Pancreas (tissue), 10 donors: ENCODE measurements at regions not wholly inside any gene's neighbourhood (a gene's known extent, or its start where the extent isn't known, plus 50 kb on each side); places are given as distances from the start of the nearest gene placed in this dataset.

Experiments used
- ATAC-seq, 4 donors: fragments of 200-7000 bp; cut with Tn5 transposase; one replicate each; pipeline versions ENCODE4 v1.8.0 to v1.9.1; 2020; ENCODE audit warnings: mild to moderate bottlenecking in 4 of 4, moderate library complexity in 4 of 4
- DNase-seq, 6 donors: peaks; one replicate each; pipeline ENCODE4 v3.0.0-alpha.2; 2020
- FAIRE-seq: peaks from 2 replicates; lab custom pipeline; 2012; peaks lifted over from hg19 to GRCh38; lab: Jason Lieb, UNC
- H3K27ac ChIP-seq, 4 donors: fragments of 200-600 bp; sonication (generic); 1 replicate in 3 of 4; 2 replicates in 1 of 4; pipeline versions ENCODE4 v1.5.0 to v1.8.0; 2020
- H3K27me3 ChIP-seq, 4 donors: fragments of 200-600 bp; one replicate each; pipeline ENCODE4 v1.8.0; 2021
- H3K36me3 ChIP-seq, 3 donors: fragments of 200-600 bp; sonication (generic) in 1 of 3; one replicate each; pipeline versions ENCODE4 v1.5.0 to v1.8.0; 2020 to 2021
- H3K4me1 ChIP-seq, 3 donors: fragments of 200-600 bp; one replicate each; pipeline ENCODE4 v1.8.0; 2021
- H3K4me3 ChIP-seq, 4 donors: fragments of 200-600 bp; sonication (generic) in 2 of 4; one replicate each; pipeline versions ENCODE4 v1.5.0 to v1.8.0; 2020 to 2021
- H3K9me3 ChIP-seq, 4 donors: fragments of 200-600 bp; one replicate each; pipeline ENCODE4 v1.8.0; 2021
- WGBS, 2 donors: extraction: QIAGEN DNeasy Blood & Tissue Kit; methylation state at CpG; one replicate each; pipeline ENCODE4 v1.1.7; 2013; 5-methylcytosine and 5-hydroxymethylcytosine counted together
- intact Hi-C, 3 donors: fragments of 100-400 bp; cut with DNase I; formaldehyde crosslinking; loops; one replicate each; pipeline versions ENCODE4 v1.11.1 to v1.14.2; 2022
- TF ChIP-seq, protein P1 (sequence below), 4 donors: fragments of 200-600 bp; sonication (generic) in 3 of 4; IDR thresholded peaks; one replicate each; pipeline versions ENCODE4 v1.5.0 to v1.8.0; 2021; ENCODE audit warnings: antibody characterized with exemption in 4 of 4
- donor health status: healthy with polysubstance abuse.
- donor health status: DM: no; HTN: no; CAD: no; lungs with moderate emphysema.
- donor health status: DM: no; HTN: no; CAD: no.
- donor health status: control.
- donor health status: control.
- donor health status: Bipolar disorder and iron deficiency.
- donor health status: DM: yes; HTN: yes; CAD: no.
- donor health status: DM: no; HTN: no; CAD: no.
- donor health status: DM: no; HTN: no; CAD: no.
- donor health status: DM: yes; HTN: yes; CAD: no.

DNA sequence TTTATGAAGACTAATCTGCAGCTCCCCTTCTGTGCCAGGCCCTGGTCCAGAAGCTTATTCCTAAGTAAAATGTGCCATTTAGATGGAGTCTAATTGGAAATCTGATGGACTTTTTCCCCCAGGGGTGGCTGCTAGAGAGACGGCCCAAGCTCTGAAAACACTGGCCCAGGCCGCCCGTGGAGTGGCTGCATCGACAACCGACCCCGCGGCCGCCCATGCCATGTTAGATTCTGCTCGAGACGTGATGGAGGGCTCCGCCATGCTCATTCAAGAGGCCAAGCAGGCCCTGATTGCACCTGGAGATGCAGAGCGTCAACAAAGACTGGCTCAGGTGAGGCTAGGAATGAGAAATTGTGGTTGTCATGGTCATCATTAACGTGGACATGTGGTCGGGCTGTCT is 305.8 kb upstream of the TPM1 start:
- TF ChIP-seq, protein P1, sequence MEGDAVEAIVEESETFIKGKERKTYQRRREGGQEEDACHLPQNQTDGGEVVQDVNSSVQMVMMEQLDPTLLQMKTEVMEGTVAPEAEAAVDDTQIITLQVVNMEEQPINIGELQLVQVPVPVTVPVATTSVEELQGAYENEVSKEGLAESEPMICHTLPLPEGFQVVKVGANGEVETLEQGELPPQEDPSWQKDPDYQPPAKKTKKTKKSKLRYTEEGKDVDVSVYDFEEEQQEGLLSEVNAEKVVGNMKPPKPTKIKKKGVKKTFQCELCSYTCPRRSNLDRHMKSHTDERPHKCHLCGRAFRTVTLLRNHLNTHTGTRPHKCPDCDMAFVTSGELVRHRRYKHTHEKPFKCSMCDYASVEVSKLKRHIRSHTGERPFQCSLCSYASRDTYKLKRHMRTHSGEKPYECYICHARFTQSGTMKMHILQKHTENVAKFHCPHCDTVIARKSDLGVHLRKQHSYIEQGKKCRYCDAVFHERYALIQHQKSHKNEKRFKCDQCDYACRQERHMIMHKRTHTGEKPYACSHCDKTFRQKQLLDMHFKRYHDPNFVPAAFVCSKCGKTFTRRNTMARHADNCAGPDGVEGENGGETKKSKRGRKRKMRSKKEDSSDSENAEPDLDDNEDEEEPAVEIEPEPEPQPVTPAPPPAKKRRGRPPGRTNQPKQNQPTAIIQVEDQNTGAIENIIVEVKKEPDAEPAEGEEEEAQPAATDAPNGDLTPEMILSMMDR (IDR thresholded peaks at IDR 0.05) = no peak
- DNase-seq (no peak), FAIRE-seq (no peak), ATAC-seq (no peak)
- H3K27me3 ChIP-seq = no peaks in the 10 kb centered on the region
- intact Hi-C loops = no loop called here
- WGBS, 2 donors = 95 to 96% methylated on average over 14 of the region's 14 CpGs
- no peaks in the 10 kb centered on the region for H3K36me3 ChIP-seq
- no peak overlapping the region for H3K4me3 ChIP-seq
- H3K4me1 ChIP-seq = no peaks in the 10 kb centered on the region
- no peak overlapping the region for H3K27ac ChIP-seq
- H3K9me3 ChIP-seq = no peaks in the 10 kb centered on the region

- Histone ChIP-seq H3K36me3 (no peaks in the 10 kb centered on the region), H3K4me3 (no peak overlapping the region), H3K9me3 (no peaks in the 10 kb centered on the region), H3K27ac (no peak overlapping the region), H3K27me3 (no peaks in the 10 kb centered on the region), H3K4me1 (no peaks in the 10 kb centered on the region)
- intact Hi-C loops = no loop called here
- 69 to 76% methylated on average over 4 of the region's 4 CpGs for WGBS, 2 donors
- no peak for DNase-seq
- no peak for ATAC-seq
- TF ChIP-seq, protein P1 (IDR thresholded peaks at IDR 0.05) = no peak
- no peak for FAIRE-seq
These were observed 305.0 kb upstream of the TPM1 start for GRCh38 chr15:62737551-62737950.

GRCh38 chr15:62739082-62739481 is 303.5 kb upstream of the TPM1 start:
- TF ChIP-seq, protein P1 (IDR thresholded peaks at IDR 0.05) = no peak
- no peak for FAIRE-seq
- 76 to 91% methylated on average over 4 of the region's 4 CpGs for WGBS, 2 donors
- DNase-seq = no peak
- no peaks in the 10 kb centered on the region for H3K27me3 ChIP-seq
- no peaks in the 10 kb centered on the region for H3K4me1 ChIP-seq
- no peaks in the 10 kb centered on the region for H3K36me3 ChIP-seq
- ATAC-seq = no peak
- no peaks in the 10 kb centered on the region for H3K9me3 ChIP-seq
- intact Hi-C loops = no loop called here
- H3K27ac ChIP-seq = no peak overlapping the region
- H3K4me3 ChIP-seq = no peak overlapping the region

- H3K36me3 ChIP-seq = no peaks in the 10 kb centered on the region
- ATAC-seq = no peak
- TF ChIP-seq, protein P1 (IDR thresholded peaks at IDR 0.05) = no peak
- no peak for DNase-seq
- no peaks in the 10 kb centered on the region for H3K4me1 ChIP-seq
- H3K27ac ChIP-seq = no peak overlapping the region
- 78 to 85% methylated on average over 3 of the region's 3 CpGs for WGBS, 2 donors
- no peak for FAIRE-seq
- H3K9me3 ChIP-seq = no peaks in the 10 kb centered on the region
- intact Hi-C loops = no loop called here
- H3K4me3 ChIP-seq = no peak overlapping the region
- no peaks in the 10 kb centered on the region for H3K27me3 ChIP-seq
These were observed 303.0 kb upstream of the TPM1 start for GRCh38 chr15:62739507-62739906.

DNA sequence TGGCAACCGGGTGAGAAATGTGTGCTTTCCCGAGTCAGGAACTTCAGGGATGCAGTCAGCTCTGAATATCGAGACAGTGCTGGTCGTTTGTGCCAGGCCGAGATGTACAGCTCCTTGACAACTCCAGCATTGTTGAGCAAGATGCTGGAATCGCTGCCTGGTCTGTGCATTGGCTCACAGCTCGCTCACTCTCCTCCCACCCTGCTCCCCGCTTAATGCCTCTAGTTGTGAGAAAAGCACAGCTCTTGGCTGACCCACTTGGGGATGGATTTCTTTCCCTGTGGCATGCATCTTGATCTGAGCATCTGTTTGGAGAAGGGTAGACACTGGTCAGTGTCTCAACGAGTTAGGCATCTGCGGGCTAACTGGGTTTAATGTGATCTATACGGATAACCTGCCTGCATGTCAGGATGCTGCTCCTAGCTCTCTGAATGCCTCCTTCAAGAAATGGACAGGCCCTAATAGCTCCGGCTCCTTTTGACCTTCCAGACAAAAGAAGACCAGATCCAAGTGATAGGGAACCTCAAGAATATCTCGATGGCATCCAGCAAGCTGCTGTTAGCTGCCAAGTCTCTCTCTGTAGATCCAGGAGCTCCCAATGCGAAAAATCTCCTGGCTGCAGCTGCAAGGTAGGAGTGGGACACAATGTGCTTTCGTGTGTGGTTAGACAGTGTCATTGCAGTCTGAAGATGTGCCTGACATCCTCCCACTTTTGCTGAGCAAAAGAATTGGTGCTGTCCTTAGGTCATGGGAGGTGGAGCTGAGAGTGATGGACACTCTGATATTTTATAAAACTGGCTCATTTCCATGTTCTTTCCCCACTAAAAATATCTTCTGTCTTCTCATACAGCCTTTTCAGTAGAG is 302.2 kb upstream of the TPM1 start:
- Histone ChIP-seq H3K4me3 (no peak overlapping the region), H3K36me3 (no peaks in the 10 kb centered on the region), H3K27me3 (no peaks in the 10 kb centered on the region), H3K27ac (no peak overlapping the region), H3K4me1 (no peaks in the 10 kb centered on the region), H3K9me3 (no peaks in the 10 kb centered on the region)
- no peak for FAIRE-seq
- 75 to 81% methylated on average over 15 of the region's 15 CpGs for WGBS, 2 donors
- TF ChIP-seq, protein P1 (IDR thresholded peaks at IDR 0.05) = no peak
- intact Hi-C loops = no loop called here
- no peak for ATAC-seq
- DNase-seq = no peak
